ENCODE measurements at regions not wholly inside any gene's neighbourhood (a gene's known extent, or its start where the extent isn't known, plus 50 kb on each side); places are given as distances from the start of the nearest gene placed in this dataset.

DNA sequence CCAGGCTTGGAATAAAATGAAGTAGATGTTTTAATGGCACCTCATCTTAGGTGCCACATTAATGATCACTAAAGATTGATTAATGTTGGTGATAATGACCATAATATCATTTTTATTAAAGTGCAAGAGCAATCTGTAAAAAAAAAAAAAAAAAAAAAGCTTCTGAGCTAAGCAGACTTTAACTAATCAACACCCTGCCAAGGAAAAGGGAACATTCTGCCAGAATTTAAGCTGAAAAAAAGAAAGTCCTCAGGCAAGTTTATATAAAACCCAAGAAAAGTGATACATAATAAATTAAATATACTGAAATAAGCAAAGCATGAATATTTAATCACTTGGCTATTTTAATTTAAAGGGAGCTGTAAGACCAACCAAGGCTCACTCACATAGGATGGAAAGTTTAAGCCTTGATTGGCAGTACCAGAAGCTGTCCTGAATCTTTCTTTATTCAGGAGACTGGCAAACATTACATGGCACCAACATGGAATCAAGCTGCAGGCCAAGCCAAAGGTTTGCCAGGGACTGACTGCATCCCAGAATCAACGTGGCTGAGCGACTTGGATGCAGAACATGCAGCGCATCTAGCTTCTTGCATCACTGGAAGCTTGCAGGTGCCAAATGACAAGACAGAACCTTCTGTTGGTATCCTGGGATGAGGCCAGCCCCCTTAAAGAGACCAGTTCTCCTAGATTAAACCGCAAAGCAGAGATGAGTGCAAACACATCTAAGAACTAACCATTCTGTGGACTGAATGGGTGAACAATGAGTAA lies 413.6 kb downstream of the ENC1 start:
- H4K20me1 ChIP-seq (ENCODE audit: insufficient read depth): no peaks in the 10 kb centered on the region
- no peaks in the 10 kb centered on the region for H3K27me3 ChIP-seq (ENCODE audit: insufficient read depth, low read length)
- no TSS peak for BruUV-seq (replicated peaks)
- intact Hi-C loops (cut with micrococcal nuclease): no loop called here
- no peak for TF ChIP-seq RAD21 (IDR thresholded peaks at IDR 0.05; ENCODE audit: low read depth)
- TF ChIP-seq SRF (IDR thresholded peaks at IDR 0.05; ENCODE audit: low read depth): no peak
- no peak for TF ChIP-seq POLR2A (IDR thresholded peaks at IDR 0.05; ENCODE audit: borderline replicate concordance, extremely low read depth, insufficient read depth, insufficient read length)
- TF ChIP-seq, protein P1, sequence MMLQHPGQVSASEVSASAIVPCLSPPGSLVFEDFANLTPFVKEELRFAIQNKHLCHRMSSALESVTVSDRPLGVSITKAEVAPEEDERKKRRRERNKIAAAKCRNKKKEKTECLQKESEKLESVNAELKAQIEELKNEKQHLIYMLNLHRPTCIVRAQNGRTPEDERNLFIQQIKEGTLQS (IDR thresholded peaks at IDR 0.05): no peak
- no peak for TF ChIP-seq YY1 (IDR thresholded peaks at IDR 0.05; ENCODE audit: extremely low read depth, insufficient replicate concordance, low read depth, low read length)
- TF ChIP-seq EZH2 (IDR thresholded peaks at IDR 0.05): no peak
- TF ChIP-seq SP1 (IDR thresholded peaks at IDR 0.05; ENCODE audit: low read depth): no peak
- TF ChIP-seq, protein P2, sequence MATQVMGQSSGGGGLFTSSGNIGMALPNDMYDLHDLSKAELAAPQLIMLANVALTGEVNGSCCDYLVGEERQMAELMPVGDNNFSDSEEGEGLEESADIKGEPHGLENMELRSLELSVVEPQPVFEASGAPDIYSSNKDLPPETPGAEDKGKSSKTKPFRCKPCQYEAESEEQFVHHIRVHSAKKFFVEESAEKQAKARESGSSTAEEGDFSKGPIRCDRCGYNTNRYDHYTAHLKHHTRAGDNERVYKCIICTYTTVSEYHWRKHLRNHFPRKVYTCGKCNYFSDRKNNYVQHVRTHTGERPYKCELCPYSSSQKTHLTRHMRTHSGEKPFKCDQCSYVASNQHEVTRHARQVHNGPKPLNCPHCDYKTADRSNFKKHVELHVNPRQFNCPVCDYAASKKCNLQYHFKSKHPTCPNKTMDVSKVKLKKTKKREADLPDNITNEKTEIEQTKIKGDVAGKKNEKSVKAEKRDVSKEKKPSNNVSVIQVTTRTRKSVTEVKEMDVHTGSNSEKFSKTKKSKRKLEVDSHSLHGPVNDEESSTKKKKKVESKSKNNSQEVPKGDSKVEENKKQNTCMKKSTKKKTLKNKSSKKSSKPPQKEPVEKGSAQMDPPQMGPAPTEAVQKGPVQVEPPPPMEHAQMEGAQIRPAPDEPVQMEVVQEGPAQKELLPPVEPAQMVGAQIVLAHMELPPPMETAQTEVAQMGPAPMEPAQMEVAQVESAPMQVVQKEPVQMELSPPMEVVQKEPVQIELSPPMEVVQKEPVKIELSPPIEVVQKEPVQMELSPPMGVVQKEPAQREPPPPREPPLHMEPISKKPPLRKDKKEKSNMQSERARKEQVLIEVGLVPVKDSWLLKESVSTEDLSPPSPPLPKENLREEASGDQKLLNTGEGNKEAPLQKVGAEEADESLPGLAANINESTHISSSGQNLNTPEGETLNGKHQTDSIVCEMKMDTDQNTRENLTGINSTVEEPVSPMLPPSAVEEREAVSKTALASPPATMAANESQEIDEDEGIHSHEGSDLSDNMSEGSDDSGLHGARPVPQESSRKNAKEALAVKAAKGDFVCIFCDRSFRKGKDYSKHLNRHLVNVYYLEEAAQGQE (IDR thresholded peaks at IDR 0.05; ENCODE audit: low read depth): no peak
- no peak for TF ChIP-seq ZFX (IDR thresholded peaks at IDR 0.05)
- no peak for TF ChIP-seq JUND (IDR thresholded peaks at IDR 0.05)
- TF ChIP-seq TCF7L2 (IDR thresholded peaks at IDR 0.05; ENCODE audit: borderline replicate concordance, extremely low read depth, insufficient read depth, insufficient read length): no peak
- no peaks in the 10 kb centered on the region for H3K36me3 ChIP-seq (ENCODE audit: control insufficient read depth in 1 of 2, insufficient read depth in 2 of 2, low read length in 2 of 2)
- CTCF ChIA-PET: interaction anchor here (1.2 kb wide), 1 partner anchor 14 kb away, joined by 5 read pairs; no protein-coding TSS in a partner anchor
- H3K9me2 ChIP-seq (ENCODE audit: insufficient read depth): no peaks in the 10 kb centered on the region
- no peak overlapping the region for H3K4me3 ChIP-seq (replicated peaks in 1 of 2; ENCODE audit: low read depth in 1 of 2, low read length in 2 of 2)
- DNase-seq (ENCODE audit: low read depth, low spot score): no peak
- H3K9me3 ChIP-seq (ENCODE audit: control insufficient read depth in 1 of 2, insufficient read depth in 1 of 2, low read depth in 1 of 2, low read length in 2 of 2): no peaks in the 10 kb centered on the region
- no peak overlapping the region for H2AFZ ChIP-seq (ENCODE audit: low read depth, low read length, poor library complexity, severe bottlenecking)
- RAD21 ChIA-PET (ENCODE audit: low non-redundant PET in 1 of 2, low total read pairs in 2 of 2, uncharacterized antibody in 2 of 2, unreplicated experiment in 2 of 2): no interaction called here
- peaks cover 0 to 4% of the 10 kb centered on the region in 2 experiments; a peak in 1 of 4 replicates for H3K4me1 ChIP-seq (ENCODE audit: control insufficient read depth in 1 of 2, insufficient read depth in 2 of 2, low read length in 2 of 2)
- H3K27ac ChIP-seq (ENCODE audit: low read depth, low read length): no peak overlapping the region
- POLR2A ChIA-PET: no interaction called here
- no peaks in the 10 kb centered on the region for H3K79me2 ChIP-seq (ENCODE audit: insufficient read depth, low read length)
- ATAC-seq: no peak
- H3K9ac ChIP-seq (ENCODE audit: low read length): no peak overlapping the region
- H3K4me2 ChIP-seq (ENCODE audit: low read length): no peak overlapping the region
